CD4-positive, alpha-beta T cell (primary cell): ENCODE measurements at regions not wholly inside any gene's neighbourhood (a gene's known extent, or its start where the extent isn't known, plus 50 kb on each side); places are given as distances from the start of the nearest gene placed in this dataset.

Experiments
- ATAC-seq: fragments of 200-7000 bp; cut with Tn5 transposase; one replicate; pipeline ENCODE4 v1.10.0; 2022; ENCODE audit warnings: mild to moderate bottlenecking; ENCODE audit not compliant: poor library complexity
- CTCF ChIA-PET: fragments of 350-600 bp; sonication (Branson Sonifier 250); formaldehyde crosslinking; loops from one replicate; lab custom pipeline; 2021; ENCODE audit warnings: antibody characterized with exemption, inconsistent platforms; lab: Charles Lee
- POLR2A ChIA-PET: fragments of 350-600 bp; sonication (Branson Sonifier 250); formaldehyde crosslinking; loops from one replicate; lab custom pipeline; 2021; ENCODE audit warnings: antibody characterized with exemption, inconsistent platforms; lab: Charles Lee
- DNase-seq, 14 experiments: peaks; one replicate each; pipeline ENCODE4 v3.0.0-alpha.2; 2013 to 2020; ENCODE audit warnings: mixed read lengths in 2 of 14
- H3K27ac ChIP-seq, 2 donors: one replicate each; pipeline versions ENCODE4 v1.5.1 to v1.7.0; 2013; ENCODE audit warnings: low read length in 2 of 2, low read depth in 1 of 2, mild to moderate bottlenecking in 1 of 2
- H3K27me3 ChIP-seq, 2 experiments: 1 replicate in 1 of 2; 2 replicates in 1 of 2; pipeline versions ENCODE4 v1.6.1 to v1.7.0; 2013; ENCODE audit warnings: low read length in 2 of 2, control low read depth in 1 of 2, mild to moderate bottlenecking in 1 of 2, moderate library complexity in 1 of 2; ENCODE audit not compliant: insufficient read depth in 2 of 2, control insufficient read depth in 1 of 2
- H3K36me3 ChIP-seq: one replicate; pipeline ENCODE4 v1.6.1; 2013; ENCODE audit warnings: low read length, control low read depth; ENCODE audit not compliant: insufficient read depth
- H3K4me1 ChIP-seq: one replicate; pipeline ENCODE4 v1.6.1; 2013; ENCODE audit warnings: low read length, control low read depth; ENCODE audit not compliant: insufficient read depth
- H3K4me3 ChIP-seq: one replicate; pipeline ENCODE4 v1.5.1; 2013; ENCODE audit warnings: mild to moderate bottlenecking, low read length, moderate library complexity
- H3K9me3 ChIP-seq, 2 experiments: 1 replicate in 1 of 2; 2 replicates in 1 of 2; pipeline versions ENCODE4 v1.6.1 to v1.7.0; 2013; ENCODE audit warnings: low read length in 2 of 2, mild to moderate bottlenecking in 2 of 2, control low read depth in 1 of 2, moderate library complexity in 1 of 2; ENCODE audit not compliant: control insufficient read depth in 1 of 2, insufficient read depth in 1 of 2
- H3K27ac Mint-ChIP-seq: one replicate; pipeline ENCODE4 v1.8.0; 2020; ENCODE audit warnings: mixed read lengths
- H3K27me3 Mint-ChIP-seq: one replicate; pipeline ENCODE4 v1.8.0; 2021; ENCODE audit warnings: mixed read lengths
- H3K36me3 Mint-ChIP-seq: one replicate; pipeline ENCODE4 v1.8.0; 2021; ENCODE audit warnings: low read depth, mixed read lengths
- H3K4me1 Mint-ChIP-seq: one replicate; pipeline ENCODE4 v1.8.0; 2021; ENCODE audit warnings: low read depth, mixed read lengths
- H3K4me3 Mint-ChIP-seq: one replicate; pipeline ENCODE4 v1.8.0; 2020; ENCODE audit warnings: mild to moderate bottlenecking, mixed read lengths
- H3K9me3 Mint-ChIP-seq: one replicate; pipeline ENCODE4 v1.8.0; 2020; ENCODE audit warnings: mixed read lengths
- intact Hi-C, 2 experiments: fragments of 100-400 bp; cut with DNase I in 1 of 2; cut with micrococcal nuclease in 1 of 2; formaldehyde crosslinking; loops; one replicate each; pipeline versions ENCODE4 v1.15.1 to v1.9.0; 2023 to 2025; cut with DNase I, micrococcal nuclease
- TF ChIP-seq, protein P1 (sequence below): fragments of 200-600 bp; IDR thresholded peaks from one replicate; pipeline ENCODE4 v1.8.0; 2022; ENCODE audit warnings: antibody characterized with exemption, mild to moderate bottlenecking

DNA sequence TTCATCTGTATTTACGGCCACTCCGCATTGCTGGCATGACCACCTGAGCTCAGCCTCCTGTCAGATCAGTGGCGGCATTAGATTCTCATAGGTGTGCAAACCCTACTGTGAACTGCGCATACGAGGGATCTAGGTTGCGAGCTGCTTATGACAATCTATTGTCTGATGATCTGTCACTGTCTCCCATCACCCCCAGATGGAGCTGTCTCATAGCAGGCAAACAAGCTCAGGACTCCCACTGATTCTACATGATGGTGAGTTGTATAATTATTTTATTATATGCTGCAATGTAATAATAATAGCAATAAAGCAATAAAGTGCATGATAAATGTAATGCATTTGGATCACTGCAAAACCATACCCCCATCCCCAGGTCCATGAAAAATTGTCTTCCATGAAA lies 1172.9 kb upstream of the AUTS2 start:
- no peak overlapping the region for H3K4me3 Mint-ChIP-seq
- no peak for DNase-seq
- no peak overlapping the region for H3K4me3 ChIP-seq
- no peaks in the 10 kb centered on the region for H3K4me1 Mint-ChIP-seq
- H3K4me1 ChIP-seq: no peaks in the 10 kb centered on the region
- ATAC-seq: no peak
- no peaks in the 10 kb centered on the region for H3K27me3 ChIP-seq
- ChIA-PET CTCF (no interaction called here), POLR2A (no interaction called here)
- no peaks in the 10 kb centered on the region for H3K36me3 Mint-ChIP-seq
- intact Hi-C loops: no loop called here
- H3K36me3 ChIP-seq: no peaks in the 10 kb centered on the region
- peaks cover 0 to 15% of the 10 kb centered on the region in 2 experiments for H3K9me3 ChIP-seq
- H3K27ac Mint-ChIP-seq: no peak overlapping the region
- TF ChIP-seq, protein P1, sequence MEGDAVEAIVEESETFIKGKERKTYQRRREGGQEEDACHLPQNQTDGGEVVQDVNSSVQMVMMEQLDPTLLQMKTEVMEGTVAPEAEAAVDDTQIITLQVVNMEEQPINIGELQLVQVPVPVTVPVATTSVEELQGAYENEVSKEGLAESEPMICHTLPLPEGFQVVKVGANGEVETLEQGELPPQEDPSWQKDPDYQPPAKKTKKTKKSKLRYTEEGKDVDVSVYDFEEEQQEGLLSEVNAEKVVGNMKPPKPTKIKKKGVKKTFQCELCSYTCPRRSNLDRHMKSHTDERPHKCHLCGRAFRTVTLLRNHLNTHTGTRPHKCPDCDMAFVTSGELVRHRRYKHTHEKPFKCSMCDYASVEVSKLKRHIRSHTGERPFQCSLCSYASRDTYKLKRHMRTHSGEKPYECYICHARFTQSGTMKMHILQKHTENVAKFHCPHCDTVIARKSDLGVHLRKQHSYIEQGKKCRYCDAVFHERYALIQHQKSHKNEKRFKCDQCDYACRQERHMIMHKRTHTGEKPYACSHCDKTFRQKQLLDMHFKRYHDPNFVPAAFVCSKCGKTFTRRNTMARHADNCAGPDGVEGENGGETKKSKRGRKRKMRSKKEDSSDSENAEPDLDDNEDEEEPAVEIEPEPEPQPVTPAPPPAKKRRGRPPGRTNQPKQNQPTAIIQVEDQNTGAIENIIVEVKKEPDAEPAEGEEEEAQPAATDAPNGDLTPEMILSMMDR: no peak
- H3K27me3 Mint-ChIP-seq: no peaks in the 10 kb centered on the region
- H3K27ac ChIP-seq: no peak overlapping the region
- peaks cover 10% of the 10 kb centered on the region for H3K9me3 Mint-ChIP-seq

DNA sequence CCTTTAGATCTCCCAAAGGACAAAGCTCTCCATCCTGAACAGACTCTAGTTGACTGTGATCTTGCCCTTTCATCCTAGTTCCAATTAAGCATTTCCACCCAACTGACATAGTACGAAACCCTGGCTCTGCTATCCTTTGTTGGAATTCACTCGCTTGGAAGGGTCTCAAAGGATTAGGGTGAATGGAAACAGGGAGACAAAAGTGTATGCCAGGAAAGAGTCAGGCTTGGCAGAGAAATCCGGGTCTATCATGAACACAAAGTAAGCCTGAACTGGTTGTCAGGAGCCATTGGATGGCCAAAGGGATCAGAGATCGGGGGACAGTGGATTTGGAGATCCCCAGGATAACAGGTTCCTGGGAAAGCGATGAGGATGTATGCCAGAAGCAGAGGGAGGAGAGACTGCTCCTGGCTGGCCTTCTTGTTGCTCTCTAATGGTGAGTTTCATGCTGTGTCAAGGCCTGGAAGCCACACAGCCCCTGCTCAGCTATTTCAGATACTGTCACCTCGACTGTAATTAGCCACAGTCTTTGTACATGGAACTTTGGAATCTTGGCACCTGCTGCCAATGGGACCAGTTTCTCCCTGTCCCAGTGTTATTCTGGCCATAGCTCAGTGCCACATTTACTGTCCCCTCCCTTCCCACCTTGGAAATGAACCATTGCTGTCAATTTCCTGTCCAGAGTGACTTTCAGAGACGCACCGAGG lies 1168.7 kb upstream of the AUTS2 start:
- H3K4me3 Mint-ChIP-seq: no peak overlapping the region
- POLR2A ChIA-PET: no interaction called here
- Histone ChIP-seq H3K4me3 (no peak overlapping the region), H3K36me3 (no peaks in the 10 kb centered on the region), H3K27ac (no peak overlapping the region), H3K27me3 (no peaks in the 10 kb centered on the region), H3K4me1 (no peaks in the 10 kb centered on the region), H3K9me3 (peaks cover 4 to 14% of the 10 kb centered on the region in 2 experiments)
- H3K36me3 Mint-ChIP-seq: no peaks in the 10 kb centered on the region
- ATAC-seq: no peak
- H3K27ac Mint-ChIP-seq: no peak overlapping the region
- H3K4me1 Mint-ChIP-seq: no peaks in the 10 kb centered on the region
- H3K9me3 Mint-ChIP-seq: peaks cover 16% of the 10 kb centered on the region
- DNase-seq: no peak
- TF ChIP-seq, protein P1: no peak
- intact Hi-C loops: no loop called here
- H3K27me3 Mint-ChIP-seq: no peaks in the 10 kb centered on the region
- CTCF ChIA-PET: no interaction called here

DNA sequence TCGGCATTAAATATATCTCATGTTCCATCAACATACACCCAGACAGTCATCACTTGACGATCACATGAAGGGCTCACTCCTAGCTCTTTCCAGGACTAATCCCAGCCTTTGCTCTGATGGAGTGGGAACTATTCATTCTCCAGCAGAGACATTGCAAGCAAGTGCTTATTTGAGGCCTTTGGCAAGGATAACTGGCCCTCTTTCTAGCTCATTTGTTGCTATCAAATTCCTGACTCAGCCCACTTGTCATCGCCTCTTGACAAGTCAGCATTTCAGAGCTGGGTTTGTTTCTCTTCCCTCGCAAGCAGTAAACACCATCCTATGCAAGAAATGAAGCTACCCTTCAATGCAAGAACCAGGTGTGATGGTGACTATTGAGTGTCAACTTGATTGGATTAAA lies 1165.7 kb upstream of the AUTS2 start:
- ATAC-seq: no peak
- CTCF ChIA-PET: no interaction called here

More for the DNA sequence above, 1165.7 kb upstream of the AUTS2 start:
- TF ChIP-seq, protein P1: no peak
- POLR2A ChIA-PET: no interaction called here
- Mint-ChIP-seq H3K27me3 (no peaks in the 10 kb centered on the region), H3K4me1 (no peaks in the 10 kb centered on the region), H3K9me3 (peaks cover 16% of the 10 kb centered on the region), H3K4me3 (no peak overlapping the region), H3K36me3 (no peaks in the 10 kb centered on the region), H3K27ac (no peak overlapping the region)
- Histone ChIP-seq H3K4me1 (no peaks in the 10 kb centered on the region), H3K27ac (no peak overlapping the region), H3K36me3 (no peaks in the 10 kb centered on the region), H3K27me3 (no peaks in the 10 kb centered on the region), H3K4me3 (no peak overlapping the region), H3K9me3 (peaks cover 4 to 11% of the 10 kb centered on the region in 2 experiments)
- intact Hi-C loops: no loop called here
- no peak for DNase-seq
